ENCODE measurements at regions not wholly inside any gene's neighbourhood (a gene's known extent, or its start where the extent isn't known, plus 50 kb on each side); places are given as distances from the start of the nearest gene placed in this dataset.

GRCh38 chr11:111045407-111045803, 200.1 kb upstream of the POU2AF2 start (continued):
- TF ChIP-seq ELK4 (IDR thresholded peaks at IDR 0.05; ENCODE audit: borderline replicate concordance, low read depth, low read length) (no peak), ZNF768 (tag by site-specific recombination; IDR thresholded peaks at IDR 0.05) (no peak)
- TF ChIP-seq, protein P1, sequence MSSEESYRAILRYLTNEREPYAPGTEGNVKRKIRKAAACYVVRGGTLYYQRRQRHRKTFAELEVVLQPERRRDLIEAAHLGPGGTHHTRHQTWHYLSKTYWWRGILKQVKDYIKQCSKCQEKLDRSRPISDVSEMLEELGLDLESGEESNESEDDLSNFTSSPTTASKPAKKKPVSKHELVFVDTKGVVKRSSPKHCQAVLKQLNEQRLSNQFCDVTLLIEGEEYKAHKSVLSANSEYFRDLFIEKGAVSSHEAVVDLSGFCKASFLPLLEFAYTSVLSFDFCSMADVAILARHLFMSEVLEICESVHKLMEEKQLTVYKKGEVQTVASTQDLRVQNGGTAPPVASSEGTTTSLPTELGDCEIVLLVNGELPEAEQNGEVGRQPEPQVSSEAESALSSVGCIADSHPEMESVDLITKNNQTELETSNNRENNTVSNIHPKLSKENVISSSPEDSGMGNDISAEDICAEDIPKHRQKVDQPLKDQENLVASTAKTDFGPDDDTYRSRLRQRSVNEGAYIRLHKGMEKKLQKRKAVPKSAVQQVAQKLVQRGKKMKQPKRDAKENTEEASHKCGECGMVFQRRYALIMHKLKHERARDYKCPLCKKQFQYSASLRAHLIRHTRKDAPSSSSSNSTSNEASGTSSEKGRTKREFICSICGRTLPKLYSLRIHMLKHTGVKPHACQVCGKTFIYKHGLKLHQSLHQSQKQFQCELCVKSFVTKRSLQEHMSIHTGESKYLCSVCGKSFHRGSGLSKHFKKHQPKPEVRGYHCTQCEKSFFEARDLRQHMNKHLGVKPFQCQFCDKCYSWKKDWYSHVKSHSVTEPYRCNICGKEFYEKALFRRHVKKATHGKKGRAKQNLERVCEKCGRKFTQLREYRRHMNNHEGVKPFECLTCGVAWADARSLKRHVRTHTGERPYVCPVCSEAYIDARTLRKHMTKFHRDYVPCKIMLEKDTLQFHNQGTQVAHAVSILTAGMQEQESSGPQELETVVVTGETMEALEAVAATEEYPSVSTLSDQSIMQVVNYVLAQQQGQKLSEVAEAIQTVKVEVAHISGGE (tag by site-specific recombination; conservative IDR thresholded peaks at IDR 0.05; ENCODE audit: low read depth), result no peak

DNA sequence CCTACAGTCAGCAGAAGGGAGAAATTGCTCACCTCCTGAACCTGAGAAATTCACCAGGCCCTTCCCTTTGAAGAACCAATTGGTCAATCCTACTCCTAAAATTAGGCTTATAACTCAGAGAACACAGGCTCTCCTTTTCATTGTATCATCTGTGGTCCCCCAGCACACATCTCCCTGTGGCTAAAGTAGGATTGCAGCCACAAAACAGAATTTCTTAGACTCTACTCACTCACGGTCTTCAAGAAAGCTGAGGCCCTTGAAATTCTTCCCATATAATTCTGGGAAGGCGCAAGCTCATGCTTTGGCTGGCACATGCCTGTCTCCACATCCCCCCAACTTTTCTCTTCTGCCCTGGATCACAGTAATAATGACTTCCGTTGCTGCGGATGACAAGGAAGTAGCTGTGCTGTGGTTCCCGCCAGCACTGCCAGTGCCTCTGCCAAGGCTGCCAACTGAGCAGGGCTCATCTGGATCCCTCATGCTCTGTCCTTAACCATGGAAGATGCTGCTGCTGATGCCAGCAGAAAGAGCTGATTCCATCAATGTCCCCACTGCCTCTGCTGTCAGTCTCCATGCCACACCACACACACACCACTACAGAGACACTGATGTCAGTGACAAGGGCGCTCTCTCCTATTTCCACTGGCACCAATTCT, 200.6 kb upstream of the POU2AF2 start:
- H3K36me3 ChIP-seq (ENCODE audit: control insufficient read depth in 2 of 2, insufficient read depth in 1 of 2, low read length in 2 of 2), result no peaks in the 10 kb centered on the region
- H3K27ac ChIP-seq (ENCODE audit: extremely low read depth, low read depth, low read length), result no peak overlapping the region
- no peaks in the 10 kb centered on the region for H3K9me3 ChIP-seq (ENCODE audit: control insufficient read depth, insufficient read depth, low read depth, low read length)
- no peak overlapping the region for H3K4me3 ChIP-seq (ENCODE audit: low read depth, low read length)
- TF ChIP-seq RBAK (tag by site-specific recombination; IDR thresholded peaks at IDR 0.05), result no peak
- TF ChIP-seq ZNF157 (tag by site-specific recombination; IDR thresholded peaks at IDR 0.05), result no peak
- TF ChIP-seq, protein P2, sequence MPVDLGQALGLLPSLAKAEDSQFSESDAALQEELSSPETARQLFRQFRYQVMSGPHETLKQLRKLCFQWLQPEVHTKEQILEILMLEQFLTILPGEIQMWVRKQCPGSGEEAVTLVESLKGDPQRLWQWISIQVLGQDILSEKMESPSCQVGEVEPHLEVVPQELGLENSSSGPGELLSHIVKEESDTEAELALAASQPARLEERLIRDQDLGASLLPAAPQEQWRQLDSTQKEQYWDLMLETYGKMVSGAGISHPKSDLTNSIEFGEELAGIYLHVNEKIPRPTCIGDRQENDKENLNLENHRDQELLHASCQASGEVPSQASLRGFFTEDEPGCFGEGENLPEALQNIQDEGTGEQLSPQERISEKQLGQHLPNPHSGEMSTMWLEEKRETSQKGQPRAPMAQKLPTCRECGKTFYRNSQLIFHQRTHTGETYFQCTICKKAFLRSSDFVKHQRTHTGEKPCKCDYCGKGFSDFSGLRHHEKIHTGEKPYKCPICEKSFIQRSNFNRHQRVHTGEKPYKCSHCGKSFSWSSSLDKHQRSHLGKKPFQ (tag by site-specific recombination; IDR thresholded peaks at IDR 0.05), result no peak
- TF ChIP-seq SP2 (tag by site-specific recombination; IDR thresholded peaks at IDR 0.05), result no peak
- no peak for TF ChIP-seq TRIM28 (IDR thresholded peaks at IDR 0.05; ENCODE audit: borderline replicate concordance, low read length)
- no peak for TF ChIP-seq REPIN1 (tag by site-specific recombination; IDR thresholded peaks at IDR 0.05; ENCODE audit: low read depth)
- TF ChIP-seq ZNF404 (tag by site-specific recombination; IDR thresholded peaks at IDR 0.05), result no peak
- TF ChIP-seq GLIS1 (tag by site-specific recombination; IDR thresholded peaks at IDR 0.05), result no peak
- CTCF ChIA-PET, result interaction anchor here (0.5 kb wide), 2 partner anchors 91 to 238 kb away, joined by 3 read pairs; no protein-coding TSS in a partner anchor
- POLR2A ChIA-PET, result no interaction called here
- no peaks in the 10 kb centered on the region for H3K4me1 ChIP-seq (ENCODE audit: control insufficient read depth, insufficient read depth, low read length)

- TF ChIP-seq, protein P3, sequence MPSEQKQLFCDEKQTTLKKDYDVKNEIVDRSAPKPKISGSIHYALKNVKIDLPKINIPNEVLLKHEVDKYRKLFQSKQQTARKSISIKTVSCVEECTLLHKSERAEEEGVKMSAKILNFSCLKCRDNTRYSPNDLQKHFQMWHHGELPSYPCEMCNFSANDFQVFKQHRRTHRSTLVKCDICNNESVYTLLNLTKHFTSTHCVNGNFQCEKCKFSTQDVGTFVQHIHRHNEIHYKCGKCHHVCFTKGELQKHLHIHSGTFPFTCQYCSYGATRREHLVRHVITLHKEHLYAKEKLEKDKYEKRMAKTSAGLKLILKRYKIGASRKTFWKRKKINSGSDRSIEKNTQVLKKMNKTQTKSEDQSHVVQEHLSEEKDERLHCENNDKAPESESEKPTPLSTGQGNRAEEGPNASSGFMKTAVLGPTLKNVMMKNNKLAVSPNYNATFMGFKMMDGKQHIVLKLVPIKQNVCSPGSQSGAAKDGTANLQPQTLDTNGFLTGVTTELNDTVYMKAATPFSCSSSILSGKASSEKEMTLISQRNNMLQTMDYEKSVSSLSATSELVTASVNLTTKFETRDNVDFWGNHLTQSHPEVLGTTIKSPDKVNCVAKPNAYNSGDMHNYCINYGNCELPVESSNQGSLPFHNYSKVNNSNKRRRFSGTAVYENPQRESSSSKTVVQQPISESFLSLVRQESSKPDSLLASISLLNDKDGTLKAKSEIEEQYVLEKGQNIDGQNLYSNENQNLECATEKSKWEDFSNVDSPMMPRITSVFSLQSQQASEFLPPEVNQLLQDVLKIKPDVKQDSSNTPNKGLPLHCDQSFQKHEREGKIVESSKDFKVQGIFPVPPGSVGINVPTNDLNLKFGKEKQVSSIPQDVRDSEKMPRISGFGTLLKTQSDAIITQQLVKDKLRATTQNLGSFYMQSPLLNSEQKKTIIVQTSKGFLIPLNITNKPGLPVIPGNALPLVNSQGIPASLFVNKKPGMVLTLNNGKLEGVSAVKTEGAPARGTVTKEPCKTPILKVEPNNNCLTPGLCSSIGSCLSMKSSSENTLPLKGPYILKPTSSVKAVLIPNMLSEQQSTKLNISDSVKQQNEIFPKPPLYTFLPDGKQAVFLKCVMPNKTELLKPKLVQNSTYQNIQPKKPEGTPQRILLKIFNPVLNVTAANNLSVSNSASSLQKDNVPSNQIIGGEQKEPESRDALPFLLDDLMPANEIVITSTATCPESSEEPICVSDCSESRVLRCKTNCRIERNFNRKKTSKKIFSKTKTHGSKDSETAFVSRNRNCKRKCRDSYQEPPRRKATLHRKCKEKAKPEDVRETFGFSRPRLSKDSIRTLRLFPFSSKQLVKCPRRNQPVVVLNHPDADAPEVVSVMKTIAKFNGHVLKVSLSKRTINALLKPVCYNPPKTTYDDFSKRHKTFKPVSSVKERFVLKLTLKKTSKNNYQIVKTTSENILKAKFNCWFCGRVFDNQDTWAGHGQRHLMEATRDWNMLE (tag by site-specific recombination; conservative IDR thresholded peaks at IDR 0.05; ENCODE audit: low read depth), result no peak
- TF ChIP-seq ZNF248 (tag by site-specific recombination; IDR thresholded peaks at IDR 0.05), result no peak
- no peak overlapping the region for H3K4me3 ChIP-seq (ENCODE audit: low read depth, low read length)
- H3K27ac ChIP-seq (ENCODE audit: extremely low read depth, low read depth, low read length), result no peak overlapping the region
- no peaks in the 10 kb centered on the region for H3K4me1 ChIP-seq (ENCODE audit: control insufficient read depth, insufficient read depth, low read length)
- ChIA-PET CTCF (interaction anchor here (1.1 kb wide), 1 partner anchor 28 kb away, joined by 4 read pairs; no protein-coding TSS in a partner anchor), POLR2A (no interaction called here)
- H3K9me3 ChIP-seq (ENCODE audit: control insufficient read depth, insufficient read depth, low read depth, low read length), result no peaks in the 10 kb centered on the region
- no peaks in the 10 kb centered on the region for H3K36me3 ChIP-seq (ENCODE audit: control insufficient read depth in 2 of 2, insufficient read depth in 1 of 2, low read length in 2 of 2)
Measured at GRCh38 chr11:111039982-111040381, 205.5 kb upstream of the POU2AF2 start.
